Right kidney (tissue), 1 donor: ENCODE measurements at regions not wholly inside any gene's neighbourhood (a gene's known extent, or its start where the extent isn't known, plus 50 kb on each side); places are given as distances from the start of the nearest gene placed in this dataset.

Experiments
- DNase-seq: peaks from one replicate; pipeline ENCODE4 v3.0.0-alpha.2; 2016

DNA sequence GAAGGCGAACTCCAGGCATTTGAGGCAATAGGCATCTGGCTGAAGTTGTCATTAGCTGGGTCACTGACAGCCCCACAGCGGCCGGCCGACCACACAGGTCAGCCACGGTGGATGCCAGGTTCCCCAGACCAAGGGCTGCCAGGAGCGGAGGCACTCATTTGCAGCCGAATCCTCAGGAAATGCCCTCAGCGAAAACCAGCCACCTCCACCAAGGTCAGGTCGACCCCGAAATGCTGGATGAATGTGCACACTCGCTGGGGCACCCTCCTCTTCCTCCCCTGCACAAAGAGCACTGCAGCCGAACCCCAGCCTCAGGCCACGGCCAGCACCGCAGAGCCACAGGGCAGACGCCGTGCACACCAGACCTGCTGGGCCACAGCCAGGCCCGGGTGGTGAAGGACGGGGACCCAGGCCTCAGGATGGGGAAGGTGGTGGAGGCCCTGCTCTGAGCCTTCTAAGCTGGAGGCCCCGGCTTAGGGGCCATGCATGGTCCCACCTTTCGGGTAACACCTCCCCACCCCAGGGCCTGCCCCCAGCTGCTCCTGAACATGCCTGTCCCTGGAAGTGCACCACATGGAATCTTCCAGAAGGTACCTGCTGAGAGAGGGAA, 206.0 kb downstream of the BRD1 start:
- DNase-seq: no peak

GRCh38 chr22:49620666-49621065, 207.0 kb downstream of the BRD1 start:
- no peak for DNase-seq

DNA sequence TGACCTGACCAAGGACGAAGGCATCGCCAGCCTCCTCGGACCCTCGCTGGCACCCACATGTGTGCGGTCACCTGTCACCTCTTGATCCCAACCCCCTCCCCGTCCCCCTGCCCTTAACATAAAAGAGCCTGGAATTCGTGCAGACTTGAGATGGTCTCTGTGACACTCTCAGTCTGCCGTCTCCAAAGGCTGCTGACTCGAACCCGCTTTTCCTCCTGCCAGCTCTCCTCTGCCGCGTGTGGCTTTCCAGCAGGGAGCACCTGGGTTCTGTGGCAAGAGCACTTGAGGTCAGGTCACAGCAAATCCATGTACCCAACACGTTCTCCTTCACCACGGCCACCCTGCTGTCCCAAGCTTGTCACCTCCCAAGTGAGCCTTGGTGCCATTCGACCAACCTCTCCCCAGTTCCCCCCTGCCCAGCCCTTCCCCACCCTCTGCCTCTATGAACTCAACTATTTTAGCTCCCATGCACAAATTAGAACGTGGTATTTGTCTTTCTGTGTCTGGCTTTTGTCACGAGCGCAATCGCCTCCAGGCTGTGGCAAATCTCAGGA, 207.6 kb downstream of the BRD1 start:
- DNase-seq: no peak

DNA sequence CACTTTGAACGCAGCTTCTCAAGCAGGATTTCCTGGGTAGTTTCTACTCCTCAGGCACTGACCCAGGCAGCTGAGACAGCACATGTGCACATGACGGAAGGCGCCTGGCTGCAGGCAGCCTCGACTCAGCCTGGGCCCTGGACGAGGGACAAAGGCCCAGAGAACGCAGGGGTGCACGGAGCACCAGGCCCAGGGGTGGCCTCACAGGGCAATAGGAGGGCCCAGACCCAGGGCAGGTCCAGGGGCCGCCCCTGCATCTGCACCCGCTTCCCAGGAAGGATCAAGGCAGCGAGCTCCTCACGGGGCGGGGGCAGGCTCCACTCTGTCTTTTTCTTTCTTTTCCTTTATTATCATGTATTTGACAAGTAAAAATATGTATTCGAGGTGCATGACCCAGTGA, 208.4 kb downstream of the BRD1 start:
- no peak for DNase-seq

DNA sequence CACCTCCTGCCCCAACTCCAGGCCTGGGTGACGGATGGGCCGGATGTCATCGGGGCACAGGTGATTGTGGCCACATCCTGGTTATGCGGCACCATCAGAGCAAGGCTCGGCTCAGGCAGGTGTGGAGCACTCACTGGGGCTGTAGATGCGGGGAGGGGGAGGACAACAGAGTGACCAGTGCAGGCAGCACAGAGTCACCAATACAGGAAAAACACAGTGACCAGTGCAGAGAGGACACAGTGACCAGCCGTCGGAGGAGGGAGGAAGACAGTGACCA, 209.1 kb downstream of the BRD1 start:
- DNase-seq: no peak

DNA sequence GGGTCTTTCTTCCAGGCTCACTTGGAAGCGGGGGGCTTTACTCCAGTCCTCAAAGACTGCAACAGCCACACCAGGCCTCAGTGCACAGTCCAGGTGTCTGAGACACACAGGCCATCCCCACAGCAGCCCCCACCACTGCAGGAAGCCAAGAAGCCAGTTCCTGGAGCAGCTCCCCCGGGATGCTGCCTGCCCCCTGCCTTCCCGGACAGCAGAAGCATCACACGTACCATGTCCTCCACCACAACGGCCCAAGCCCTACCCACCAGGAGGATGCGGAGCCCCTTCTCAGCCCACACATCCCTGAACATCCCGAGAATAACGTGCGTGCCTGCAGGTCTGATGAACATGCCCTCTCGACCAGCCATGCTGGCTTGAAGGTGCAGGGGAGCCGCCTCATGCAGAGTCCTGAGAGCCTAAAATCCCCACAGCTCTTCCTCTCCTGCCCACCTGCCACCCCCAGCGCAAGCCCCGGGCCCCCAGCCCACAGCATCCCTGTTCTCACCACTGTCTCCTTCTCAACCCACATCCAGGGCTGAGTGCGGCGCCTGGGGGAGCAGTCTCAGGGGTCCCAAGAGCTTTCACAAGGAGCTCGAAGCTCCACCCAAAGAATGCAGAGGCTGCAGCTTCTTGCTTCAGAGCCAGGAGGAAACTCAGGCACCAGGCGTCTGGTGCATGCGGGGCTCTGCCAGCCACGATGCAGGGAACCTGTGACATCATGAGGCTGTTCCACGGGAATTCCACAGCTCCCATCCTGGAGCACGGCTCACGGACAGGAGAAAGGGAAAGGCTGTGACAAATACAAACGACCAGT, 209.6 kb downstream of the BRD1 start:
- DNase-seq: no peak

DNA sequence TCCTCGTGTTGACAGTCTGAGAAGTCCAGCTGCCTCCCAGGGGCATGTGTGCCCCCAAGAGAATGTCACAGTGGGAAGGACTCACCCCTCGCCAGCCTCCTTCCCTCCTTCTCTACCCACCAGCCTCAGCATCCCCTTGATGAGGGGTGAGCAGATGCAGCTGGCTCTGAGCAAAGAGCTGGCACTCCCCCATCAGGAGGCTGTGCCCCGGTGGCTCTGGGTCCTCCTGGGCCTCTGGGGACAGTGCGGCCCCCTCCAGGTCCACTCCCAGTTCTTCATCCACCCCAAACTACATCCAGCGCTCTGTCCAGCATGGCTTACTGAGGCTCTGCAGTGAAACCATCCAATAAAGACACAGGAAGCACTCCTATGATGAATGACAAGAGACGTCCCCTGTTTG, 210.4 kb downstream of the BRD1 start:
- no peak for DNase-seq

- DNase-seq: no peak
Measured at GRCh38 chr22:49616356-49617231, 211.1 kb downstream of the BRD1 start.

- DNase-seq: no peak
Measured at GRCh38 chr22:49614966-49615965, 212.4 kb downstream of the BRD1 start.

DNA sequence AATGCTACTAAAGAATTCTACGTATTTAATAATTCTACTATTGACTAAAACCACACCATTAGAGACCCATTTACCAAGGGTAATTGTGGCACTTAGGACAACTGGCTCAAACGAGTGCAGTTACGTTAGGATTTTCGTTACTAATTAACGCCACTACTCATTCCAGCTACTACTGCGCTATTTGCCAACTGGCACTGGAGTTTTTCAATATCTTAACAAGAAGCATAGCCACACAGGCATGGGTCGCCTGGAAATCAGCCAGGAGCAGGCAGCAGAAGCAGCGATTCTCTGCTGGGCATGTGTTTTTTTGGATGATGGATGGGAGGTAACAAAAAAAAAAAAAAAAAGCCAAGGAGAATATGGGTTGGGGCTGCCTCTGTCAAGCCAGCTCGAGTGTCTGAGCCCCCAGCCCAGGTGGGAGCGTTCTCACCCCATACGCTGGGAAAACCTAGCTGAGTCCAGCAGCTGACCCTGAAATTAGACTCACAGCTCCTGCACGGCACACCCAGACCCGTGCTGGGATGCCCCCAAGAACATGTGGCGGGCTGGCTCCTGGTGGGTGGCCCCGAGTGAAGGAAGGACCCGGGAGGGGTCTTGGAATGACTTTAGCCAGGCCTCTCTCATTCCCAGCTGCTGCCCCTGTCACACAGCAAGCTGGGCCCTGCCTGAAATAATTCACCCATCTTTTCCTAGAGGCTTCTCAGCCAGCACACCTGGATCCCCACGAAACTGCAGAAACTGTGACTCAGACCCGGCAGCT, 214.0 kb downstream of the BRD1 start:
- DNase-seq: no peak

DNA sequence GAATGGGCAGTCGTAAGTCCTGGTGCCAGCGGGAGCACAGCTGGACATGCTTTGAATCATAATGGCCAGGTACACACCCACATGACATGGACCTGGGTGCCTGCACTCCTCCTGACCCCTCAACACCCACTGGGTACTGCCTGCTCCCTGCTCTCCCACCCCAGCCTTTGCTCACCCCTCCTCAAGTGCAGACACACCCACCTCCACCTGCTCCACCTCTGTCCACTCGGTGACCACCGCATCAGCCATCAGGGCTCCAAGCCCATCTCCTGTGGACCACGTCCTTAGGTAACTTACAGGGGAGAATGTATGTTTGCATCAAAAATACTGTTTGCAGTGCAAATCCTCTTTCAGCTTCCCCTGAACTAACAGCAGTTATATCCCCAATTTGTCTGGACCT, 214.6 kb downstream of the BRD1 start:
- no peak for DNase-seq

DNA sequence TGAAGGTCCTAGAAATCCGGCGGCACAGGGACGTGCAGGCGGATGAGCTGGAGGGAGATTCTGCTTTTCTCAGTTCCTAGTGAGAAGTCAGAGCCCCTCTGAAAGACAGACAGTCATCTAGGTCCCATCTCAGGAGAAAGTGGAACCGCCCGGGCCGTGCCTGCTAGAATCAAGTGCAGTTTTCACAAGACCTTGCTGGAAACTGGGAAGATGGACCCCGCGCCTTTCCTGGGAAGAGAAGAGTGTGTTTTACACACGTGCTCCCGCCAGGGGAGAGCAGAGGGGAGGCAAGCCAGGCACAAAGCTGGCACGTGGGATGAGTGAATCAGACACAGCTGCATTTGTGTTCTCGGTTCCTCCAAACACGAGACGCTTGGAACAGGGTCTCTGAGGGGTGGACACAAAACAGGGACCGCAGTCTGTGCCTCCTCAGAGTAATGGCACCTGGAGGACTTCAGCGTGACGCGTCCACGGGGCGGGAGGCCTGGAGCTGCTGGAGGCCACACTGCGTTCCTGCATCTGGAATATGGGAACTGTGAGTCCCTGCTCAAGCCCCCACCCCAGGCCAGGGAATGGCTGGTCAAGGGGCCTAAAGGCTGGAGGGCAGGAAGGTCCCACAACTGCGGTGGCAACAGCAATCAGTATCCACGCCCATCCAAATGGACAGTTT, 218.3 kb downstream of the BRD1 start:
- no peak for DNase-seq

DNA sequence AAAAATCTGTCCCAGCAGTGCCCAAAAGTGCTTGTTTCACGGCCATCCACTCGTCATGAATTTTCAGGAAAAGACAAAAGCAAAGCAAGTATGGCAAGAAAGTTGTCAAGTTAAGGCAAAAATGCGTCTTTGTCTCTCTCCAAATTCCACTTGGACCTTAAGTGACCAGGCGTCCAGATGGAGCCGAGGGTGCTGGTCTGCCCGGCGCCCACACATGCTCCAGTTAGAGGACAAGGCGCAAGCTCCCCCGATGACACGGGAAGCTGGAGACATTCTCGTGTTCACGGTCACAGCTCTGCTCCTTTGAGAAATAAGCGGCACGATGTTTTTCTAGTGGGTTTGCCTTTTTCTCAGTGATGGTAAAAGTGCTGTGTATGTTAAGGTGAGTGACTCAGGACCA, 219.0 kb downstream of the BRD1 start:
- no peak for DNase-seq

- DNase-seq: no peak
Measured at GRCh38 chr22:49608228-49608627, 219.4 kb downstream of the BRD1 start.

- no peak for DNase-seq
Measured at GRCh38 chr22:49607821-49608220, 219.9 kb downstream of the BRD1 start.

DNA sequence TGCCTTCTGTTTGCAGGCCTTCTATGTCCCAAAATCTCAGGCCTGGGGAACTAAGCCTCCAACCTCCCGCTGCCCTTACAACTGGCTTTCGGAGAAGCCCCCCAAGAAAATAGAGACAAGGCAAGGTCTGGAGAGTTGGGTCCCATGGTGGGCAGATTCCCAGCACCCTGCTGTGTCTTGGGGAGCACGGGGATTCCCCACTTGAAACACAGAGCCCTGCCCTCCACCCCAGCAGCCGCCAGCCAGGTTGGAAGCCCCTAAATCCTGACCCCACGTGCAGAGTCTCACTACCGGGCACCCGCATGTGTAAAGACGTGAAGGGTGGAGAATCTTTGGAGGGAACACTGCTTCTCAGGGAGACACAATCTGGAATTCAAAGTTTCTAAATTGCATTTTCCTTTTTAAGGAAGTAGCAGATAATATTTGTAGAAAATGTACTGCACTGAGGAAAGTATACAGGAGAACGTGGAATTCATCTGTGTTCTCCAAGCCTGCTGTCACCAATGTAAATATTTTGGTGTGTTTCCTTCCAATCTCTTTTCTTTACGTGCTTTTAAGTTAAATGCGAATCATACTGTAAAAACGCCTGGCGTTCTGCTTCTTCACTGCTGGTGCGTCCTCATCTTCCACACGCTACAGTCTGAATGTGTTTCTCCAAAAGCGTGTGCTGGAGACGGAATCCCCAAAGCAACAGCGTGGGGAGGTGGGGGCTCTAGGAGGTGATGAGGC, 220.9 kb downstream of the BRD1 start:
- no peak for DNase-seq

GRCh38 chr22:49604732-49605302, 222.9 kb downstream of the BRD1 start:
- no peak for DNase-seq

- DNase-seq: no peak
Measured at GRCh38 chr22:49603016-49603415, 224.7 kb downstream of the BRD1 start.

GRCh38 chr22:49602481-49602880, 225.2 kb downstream of the BRD1 start:
- no peak for DNase-seq
